A673 (cell line): ENCODE measurements at regions not wholly inside any gene's neighbourhood (a gene's known extent, or its start where the extent isn't known, plus 50 kb on each side); places are given as distances from the start of the nearest gene placed in this dataset.
"Not testable (repeated sequence)": the region's sequence is repeated elsewhere in the genome, so short reads cannot be mapped to it uniquely, and the experiment has no call there.

Experiments
- BruUV-seq: library from RNA; stranded (reverse); fragments of 400-500 nt; replicated peaks from 2 replicates; lab custom pipeline; 2021; lab: Mats Ljungman, UMichigan
- CTCF ChIA-PET: fragments of 300-600 bp; sonication (Branson Sonifier 250); formaldehyde crosslinking; loops from one replicate; lab custom pipeline; 2022; ENCODE audit warnings: antibody characterized with exemption; lab: Charles Lee
- POLR2A ChIA-PET: fragments of 300-600 bp; sonication (Branson Sonifier 250); formaldehyde crosslinking; loops from one replicate; lab custom pipeline; 2022; ENCODE audit warnings: antibody characterized with exemption; ENCODE audit not compliant: low non-redundant PET; lab: Charles Lee
- DNase-seq: peaks from one replicate; pipeline ENCODE4 v3.0.0-alpha.2; 2015; ENCODE audit warnings: low spot score
- H3K27ac ChIP-seq: fragments of 200-600 bp; sonication (generic); 2 replicates; pipeline ENCODE4 v1.5.1; 2016; ENCODE audit warnings: mixed run types, low read depth, mild to moderate bottlenecking, mixed read lengths, antibody characterized with exemption, low read length; ENCODE audit not compliant: poor library complexity, severe bottlenecking
- H3K27me3 ChIP-seq: fragments of 200-600 bp; sonication (generic); replicated peaks from 2 replicates; pipeline ENCODE4 v1.6.1; 2017; ENCODE audit warnings: mixed run types, low read depth, mild to moderate bottlenecking, mixed read lengths, antibody characterized with exemption, low read length; ENCODE audit not compliant: insufficient read depth, poor library complexity
- H3K36me3 ChIP-seq: fragments of 200-600 bp; sonication (generic); 2 replicates; pipeline ENCODE4 v1.6.1; 2016; ENCODE audit warnings: mixed run types, mild to moderate bottlenecking, mixed read lengths, antibody characterized with exemption, low read length; ENCODE audit not compliant: insufficient read depth, poor library complexity, severe bottlenecking
- H3K4me1 ChIP-seq: fragments of 200-600 bp; sonication (generic); 2 replicates; pipeline ENCODE4 v1.6.1; 2017; ENCODE audit warnings: mixed run types, mild to moderate bottlenecking, mixed read lengths, antibody characterized with exemption, low read length; ENCODE audit not compliant: insufficient read depth, poor library complexity, severe bottlenecking
- H3K4me3 ChIP-seq: fragments of 200-600 bp; sonication (generic); 2 replicates; pipeline ENCODE4 v1.5.1; 2016; ENCODE audit warnings: low read depth, mixed run types, mild to moderate bottlenecking, mixed read lengths, low read length; ENCODE audit not compliant: poor library complexity, severe bottlenecking
- H3K9me3 ChIP-seq: fragments of 200-600 bp; sonication (generic); 2 replicates; pipeline ENCODE4 v1.6.1; 2016; ENCODE audit warnings: mixed run types, low read depth, mild to moderate bottlenecking, mixed read lengths, antibody characterized with exemption, low read length; ENCODE audit not compliant: poor library complexity, severe bottlenecking
- EZH2 ChIP-seq: fragments of 200-600 bp; sonication (generic); IDR thresholded peaks from 2 replicates; pipeline ENCODE4 v1.6.1; 2017; ENCODE audit warnings: borderline replicate concordance, low read depth, mild to moderate bottlenecking, mixed read lengths, antibody characterized with exemption, low read length; ENCODE audit not compliant: poor library complexity, severe bottlenecking
- intact Hi-C: fragments of 100-400 bp; cut with micrococcal nuclease; formaldehyde crosslinking; loops from one replicate; pipeline ENCODE4 v1.10.0; 2022; ENCODE audit not compliant: unreplicated experiment
- TF ChIP-seq, protein P1 (sequence below): fragments of 300-800, 200-600 bp; sonication (generic); conservative IDR thresholded peaks from 2 replicates; pipeline ENCODE4 v1.5.1; 2017; ENCODE audit warnings: low read depth, mild to moderate bottlenecking, antibody characterized with exemption, low read length, moderate library complexity, mixed read lengths

DNA sequence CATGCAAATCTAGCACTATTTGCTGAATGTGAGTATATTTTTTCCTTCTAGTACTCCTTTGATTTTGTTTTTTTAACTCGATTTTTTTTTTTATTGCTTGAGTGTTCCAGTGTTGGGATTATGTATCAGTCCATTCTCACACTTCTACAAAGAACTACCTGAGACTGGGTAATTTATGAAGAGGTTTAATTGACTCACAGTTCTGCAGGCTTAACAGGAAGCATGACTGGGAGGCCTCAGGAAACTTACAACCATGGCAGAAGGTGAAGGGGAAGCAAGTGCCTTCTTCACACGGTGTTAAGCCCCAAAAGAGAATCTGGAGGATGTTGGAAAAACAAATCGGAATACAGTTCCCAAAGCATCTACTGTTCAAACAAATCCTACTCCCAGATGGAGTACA, 69.1 kb downstream of the ZNF518B start:
- POLR2A ChIA-PET, H3K9me3 ChIP-seq, H3K36me3 ChIP-seq, BruUV-seq, H3K4me1 ChIP-seq, H3K4me3 ChIP-seq, H3K27ac ChIP-seq, intact Hi-C loops, CTCF ChIA-PET, H3K27me3 ChIP-seq, DNase-seq: not testable (repeated sequence)

DNA sequence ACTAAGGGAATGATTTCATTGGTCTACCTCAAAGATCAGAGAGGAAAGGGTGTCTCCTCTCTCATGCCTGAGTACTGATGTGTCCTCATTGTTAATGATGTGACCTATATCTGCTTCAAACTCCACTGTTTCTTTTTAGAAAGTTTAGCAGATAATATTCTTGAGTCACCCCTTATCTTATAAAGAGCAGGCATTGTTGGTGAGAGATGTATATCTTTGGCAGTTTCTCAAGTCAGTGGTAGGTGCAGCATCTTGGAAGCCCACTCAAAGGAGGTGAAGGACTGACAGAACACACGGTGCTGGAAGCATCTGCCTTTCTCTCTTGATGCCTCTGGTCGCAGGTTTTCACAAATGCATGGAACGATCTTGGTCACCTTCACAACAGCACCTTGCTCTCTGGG, 71.2 kb downstream of the ZNF518B start:
- TF ChIP-seq, protein P1, sequence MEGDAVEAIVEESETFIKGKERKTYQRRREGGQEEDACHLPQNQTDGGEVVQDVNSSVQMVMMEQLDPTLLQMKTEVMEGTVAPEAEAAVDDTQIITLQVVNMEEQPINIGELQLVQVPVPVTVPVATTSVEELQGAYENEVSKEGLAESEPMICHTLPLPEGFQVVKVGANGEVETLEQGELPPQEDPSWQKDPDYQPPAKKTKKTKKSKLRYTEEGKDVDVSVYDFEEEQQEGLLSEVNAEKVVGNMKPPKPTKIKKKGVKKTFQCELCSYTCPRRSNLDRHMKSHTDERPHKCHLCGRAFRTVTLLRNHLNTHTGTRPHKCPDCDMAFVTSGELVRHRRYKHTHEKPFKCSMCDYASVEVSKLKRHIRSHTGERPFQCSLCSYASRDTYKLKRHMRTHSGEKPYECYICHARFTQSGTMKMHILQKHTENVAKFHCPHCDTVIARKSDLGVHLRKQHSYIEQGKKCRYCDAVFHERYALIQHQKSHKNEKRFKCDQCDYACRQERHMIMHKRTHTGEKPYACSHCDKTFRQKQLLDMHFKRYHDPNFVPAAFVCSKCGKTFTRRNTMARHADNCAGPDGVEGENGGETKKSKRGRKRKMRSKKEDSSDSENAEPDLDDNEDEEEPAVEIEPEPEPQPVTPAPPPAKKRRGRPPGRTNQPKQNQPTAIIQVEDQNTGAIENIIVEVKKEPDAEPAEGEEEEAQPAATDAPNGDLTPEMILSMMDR = no peak
- TF ChIP-seq EZH2 = no peak
- intact Hi-C loops = no loop called here
- no peak overlapping the region for H3K4me3 ChIP-seq
- BruUV-seq = no TSS peak
- H3K27ac ChIP-seq = no peak overlapping the region
- no peaks in the 10 kb centered on the region for H3K9me3 ChIP-seq
- H3K36me3 ChIP-seq = no peaks in the 10 kb centered on the region
- no peak for DNase-seq
- H3K4me1 ChIP-seq = no peaks in the 10 kb centered on the region
- no peaks in the 10 kb centered on the region for H3K27me3 ChIP-seq
- CTCF ChIA-PET = no interaction called here
- POLR2A ChIA-PET = no interaction called here

DNA sequence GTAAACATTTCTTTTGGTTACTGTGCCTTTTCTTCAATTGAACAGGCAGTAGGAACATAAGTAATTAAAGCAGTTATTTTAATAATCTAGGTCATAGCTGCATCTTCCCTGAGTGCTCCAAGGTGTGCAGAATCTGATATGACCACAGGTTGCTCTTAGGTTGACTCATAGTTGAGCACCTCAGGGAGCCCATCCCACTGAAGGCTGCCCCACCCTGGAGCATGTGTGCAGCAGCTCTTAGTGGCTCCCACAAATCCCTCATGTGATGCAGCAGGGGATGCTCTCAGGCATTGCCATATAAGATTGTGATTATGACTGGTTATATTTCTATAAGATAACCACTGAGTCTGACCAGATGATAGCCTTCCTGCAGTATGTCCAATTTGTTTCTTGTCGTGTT, 72.3 kb downstream of the ZNF518B start:
- Histone ChIP-seq H3K36me3 (no peaks in the 10 kb centered on the region), H3K27me3 (no peaks in the 10 kb centered on the region), H3K9me3 (no peaks in the 10 kb centered on the region), H3K27ac (no peak overlapping the region), H3K4me1 (no peaks in the 10 kb centered on the region), H3K4me3 (no peak overlapping the region)
- no TSS peak for BruUV-seq
- ChIA-PET POLR2A (no interaction called here), CTCF (no interaction called here)
- intact Hi-C loops = no loop called here
- DNase-seq = no peak
- TF ChIP-seq, protein P1 = no peak
- no peak for TF ChIP-seq EZH2

DNA sequence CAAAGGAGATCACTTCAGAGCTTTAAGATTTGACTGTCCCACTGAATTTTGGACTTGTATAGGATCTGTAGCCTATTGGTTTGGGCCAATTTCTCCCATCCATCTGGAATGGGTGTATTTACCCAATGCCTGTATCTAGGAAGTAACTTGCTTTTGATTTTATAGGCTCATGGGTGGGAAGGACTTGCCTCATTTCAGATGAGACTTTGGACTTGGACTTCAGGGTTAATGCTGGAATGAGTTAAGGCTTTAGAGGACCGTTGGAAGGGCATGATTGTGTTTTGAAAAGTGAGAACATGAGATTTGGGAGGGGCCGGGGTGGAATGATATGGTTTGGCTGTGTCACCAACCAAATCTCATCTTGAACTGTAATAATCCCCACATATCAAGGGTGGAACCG, 73.8 kb downstream of the ZNF518B start:
- ChIA-PET CTCF (no interaction called here), POLR2A (no interaction called here)
- Histone ChIP-seq H3K4me1 (no peaks in the 10 kb centered on the region), H3K27me3 (no peaks in the 10 kb centered on the region), H3K27ac (no peak overlapping the region), H3K36me3 (no peaks in the 10 kb centered on the region), H3K9me3 (no peaks in the 10 kb centered on the region), H3K4me3 (no peak overlapping the region)
- intact Hi-C loops = no loop called here
- no peak for DNase-seq
- BruUV-seq = no TSS peak
- no peak for TF ChIP-seq EZH2
- TF ChIP-seq, protein P1 = no peak

DNA sequence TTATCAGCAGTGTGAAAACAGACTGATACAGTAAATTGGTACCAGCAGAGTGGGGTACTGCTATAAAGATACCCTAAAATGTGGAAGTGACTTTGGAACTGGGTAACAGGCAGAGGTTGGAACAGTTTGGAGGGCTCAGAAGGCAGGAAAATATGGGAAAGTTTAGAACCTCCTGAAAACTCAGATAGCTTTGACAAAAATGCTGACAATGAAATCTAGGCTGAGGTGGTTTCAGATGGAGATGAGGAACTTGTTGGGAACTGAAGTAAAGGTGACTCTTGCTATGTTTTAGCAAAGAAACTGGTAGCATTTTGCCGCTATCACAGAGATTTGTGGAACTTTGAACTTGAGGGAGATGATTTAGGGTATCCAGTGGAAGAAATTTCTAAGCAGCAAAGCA, 75.1 kb downstream of the ZNF518B start:
- H3K4me3 ChIP-seq, BruUV-seq, CTCF ChIA-PET, DNase-seq, H3K27ac ChIP-seq, H3K4me1 ChIP-seq, intact Hi-C loops, H3K27me3 ChIP-seq, H3K9me3 ChIP-seq, H3K36me3 ChIP-seq, POLR2A ChIA-PET: not testable (repeated sequence)
